Body of pancreas (tissue), 4 donors: ENCODE measurements at regions not wholly inside any gene's neighbourhood (a gene's known extent, or its start where the extent isn't known, plus 50 kb on each side); places are given as distances from the start of the nearest gene placed in this dataset.

Experiments used
- ATAC-seq: fragments of 150-250 bp; one replicate; pipeline ENCODE4 v1.9.1; 2016
- DNase-seq, 4 donors: peaks; one replicate each; pipeline ENCODE4 v3.0.0-alpha.2; 2019
- H3K27ac ChIP-seq, 4 donors: fragments of 200-600 bp; sonication (generic); 1 replicate in 3 of 4; 2 replicates in 1 of 4; pipeline versions ENCODE4 v1.5.1 to v1.6.1; 2016 to 2019; ENCODE audit warnings: mild to moderate bottlenecking in 1 of 4, mixed read lengths in 1 of 4, moderate library complexity in 1 of 4
- H3K27me3 ChIP-seq, 2 donors: fragments of 200-600 bp; sonication (generic); one replicate each; pipeline ENCODE4 v1.6.0; 2016; ENCODE audit warnings: mild to moderate bottlenecking in 1 of 2
- H3K36me3 ChIP-seq, 2 donors: fragments of 200-600 bp; sonication (generic); replicated peaks in 1 of 2; 2 replicates each; pipeline ENCODE4 v1.5.1; 2016; ENCODE audit warnings: low read depth in 2 of 2; ENCODE audit not compliant: insufficient read depth in 1 of 2
- H3K4me1 ChIP-seq: fragments of 200-600 bp; sonication (generic); one replicate; pipeline ENCODE4 v1.6.0; 2016
- H3K4me3 ChIP-seq, 2 donors: fragments of 200-600 bp; sonication (generic); 1 replicate in 1 of 2; 2 replicates in 1 of 2; pipeline ENCODE4 v1.5.1; 2016 to 2019
- H3K9me3 ChIP-seq, 3 donors: fragments of 200-600 bp; sonication (generic); 1 replicate in 2 of 3; 2 replicates in 1 of 3; pipeline ENCODE4 v1.5.1; 2016
- CTCF ChIP-seq, 7 experiments: fragments of 450-650 bp in 4 of 7; fragments of 200-600 bp in 3 of 7; sonication (generic) in 3 of 7; IDR thresholded peaks; one replicate each; pipeline ENCODE4 v1.5.1; 2016 to 2019; ENCODE audit warnings: antibody characterized with exemption in 7 of 7
- POLR2A ChIP-seq, 3 donors: fragments of 450-650 bp; IDR thresholded peaks; one replicate each; pipeline ENCODE4 v1.6.1; 2016; ENCODE audit warnings: antibody characterized with exemption in 3 of 3, mild to moderate bottlenecking in 2 of 3
- WGBS, 2 donors: methylation state at CpG; one replicate each; pipeline ENCODE4 v1.1.5; 2017; 5-methylcytosine and 5-hydroxymethylcytosine counted together
- intact Hi-C: fragments of 100-400 bp; cut with DNase I; formaldehyde crosslinking; loops from one replicate; pipeline ENCODE4 v1.15.1; 2023

GRCh38 chr2:238691596-238692491 lies 156.0 kb upstream of the TWIST2 start:
- intact Hi-C loops, result no loop called here
- H3K27ac ChIP-seq, result no peak overlapping the region
- no peaks in the 10 kb centered on the region for H3K27me3 ChIP-seq
- DNase-seq (no peak), ATAC-seq (no peak)
- H3K9me3 ChIP-seq, result no peaks in the 10 kb centered on the region
- no peaks in the 10 kb centered on the region for H3K4me1 ChIP-seq
- no peaks in the 10 kb centered on the region for H3K36me3 ChIP-seq
- TF ChIP-seq POLR2A (IDR thresholded peaks at IDR 0.05) (no peak), CTCF (IDR thresholded peaks at IDR 0.05) (no peak)
- 75% methylated on average over 16 of the region's 16 CpGs for WGBS, 2 donors
- no peak overlapping the region for H3K4me3 ChIP-seq

- H3K27ac ChIP-seq, result no peak overlapping the region
- ATAC-seq, result no peak
- no peak for DNase-seq
- no peaks in the 10 kb centered on the region for H3K36me3 ChIP-seq
- no peaks in the 10 kb centered on the region for H3K4me1 ChIP-seq
- intact Hi-C loops, result no loop called here
- no peak overlapping the region for H3K4me3 ChIP-seq
- no peaks in the 10 kb centered on the region for H3K27me3 ChIP-seq
- TF ChIP-seq POLR2A (IDR thresholded peaks at IDR 0.05) (no peak), CTCF (IDR thresholded peaks at IDR 0.05) (no peak)
- H3K9me3 ChIP-seq, result no peaks in the 10 kb centered on the region
- 45 to 72% methylated on average over 2 to 7 of the region's 7 CpGs for WGBS, 2 donors
Observed at GRCh38 chr2:238692562-238692961, 155.3 kb upstream of the TWIST2 start.

GRCh38 chr2:238693337-238694093 lies 154.4 kb upstream of the TWIST2 start:
- Histone ChIP-seq H3K4me1 (no peaks in the 10 kb centered on the region), H3K36me3 (no peaks in the 10 kb centered on the region), H3K27ac (no peak overlapping the region), H3K27me3 (no peaks in the 10 kb centered on the region), H3K9me3 (no peaks in the 10 kb centered on the region), H3K4me3 (no peak overlapping the region)
- no peak for TF ChIP-seq CTCF (IDR thresholded peaks at IDR 0.05)
- no peak for TF ChIP-seq POLR2A (IDR thresholded peaks at IDR 0.05)
- DNase-seq (no peak), ATAC-seq (no peak)
- intact Hi-C loops, result no loop called here
- 78 to 88% methylated on average over 11 to 12 of the region's 13 CpGs for WGBS, 2 donors

- Histone ChIP-seq H3K9me3 (no peaks in the 10 kb centered on the region), H3K4me1 (no peaks in the 10 kb centered on the region), H3K4me3 (no peak overlapping the region), H3K27ac (no peak overlapping the region), H3K36me3 (no peaks in the 10 kb centered on the region), H3K27me3 (no peaks in the 10 kb centered on the region)
- 70 to 74% methylated on average over 8 of the region's 8 CpGs for WGBS, 2 donors
- no peak for ATAC-seq
- intact Hi-C loops, result no loop called here
- TF ChIP-seq CTCF (IDR thresholded peaks at IDR 0.05) (no peak), POLR2A (IDR thresholded peaks at IDR 0.05) (no peak)
- no peak for DNase-seq
Observed at GRCh38 chr2:238694136-238694755, 153.6 kb upstream of the TWIST2 start.
